Glutamatergic neuron (in vitro differentiated cells): ENCODE measurements at regions not wholly inside any gene's neighbourhood (a gene's known extent, or its start where the extent isn't known, plus 50 kb on each side); places are given as distances from the start of the nearest gene placed in this dataset.

Experiments used
- DNase-seq: peaks from one replicate; pipeline ENCODE4 v3.0.0; 2022
- H3K27ac Mint-ChIP-seq: one replicate; pipeline ENCODE4 v1.8.0; 2020; ENCODE audit warnings: mild to moderate bottlenecking, mixed read lengths, inconsistent platforms; ENCODE audit not compliant: unreplicated experiment
- H3K27me3 Mint-ChIP-seq: one replicate; pipeline ENCODE4 v1.8.0; 2020; ENCODE audit warnings: mild to moderate bottlenecking, moderate library complexity, mixed read lengths, inconsistent platforms; ENCODE audit not compliant: unreplicated experiment
- H3K36me3 Mint-ChIP-seq: one replicate; pipeline ENCODE4 v1.8.0; 2020; ENCODE audit warnings: mild to moderate bottlenecking, mixed read lengths, inconsistent platforms; ENCODE audit not compliant: unreplicated experiment
- H3K4me1 Mint-ChIP-seq: one replicate; pipeline ENCODE4 v1.8.0; 2020; ENCODE audit warnings: mild to moderate bottlenecking, low read depth, mixed read lengths, inconsistent platforms; ENCODE audit not compliant: unreplicated experiment
- H3K4me3 Mint-ChIP-seq: one replicate; pipeline ENCODE4 v1.8.0; 2020; ENCODE audit warnings: mild to moderate bottlenecking, mixed read lengths, inconsistent platforms; ENCODE audit not compliant: unreplicated experiment
- H3K9me3 Mint-ChIP-seq: one replicate; pipeline ENCODE4 v1.8.0; 2020; ENCODE audit warnings: mild to moderate bottlenecking, moderate library complexity, mixed read lengths, inconsistent platforms; ENCODE audit not compliant: unreplicated experiment
- CTCF ChIP-seq: fragments of 200-600 bp; sonication (generic); IDR thresholded peaks from one replicate; pipeline ENCODE4 v1.5.0; 2021; ENCODE audit not compliant: partially characterized antibody, unreplicated experiment

- H3K4me1 Mint-ChIP-seq, result peaks cover 7% of the 10 kb centered on the region
Measured at GRCh38 chr11:95291946-95292345, 60.9 kb upstream of the SESN3 start.

DNA sequence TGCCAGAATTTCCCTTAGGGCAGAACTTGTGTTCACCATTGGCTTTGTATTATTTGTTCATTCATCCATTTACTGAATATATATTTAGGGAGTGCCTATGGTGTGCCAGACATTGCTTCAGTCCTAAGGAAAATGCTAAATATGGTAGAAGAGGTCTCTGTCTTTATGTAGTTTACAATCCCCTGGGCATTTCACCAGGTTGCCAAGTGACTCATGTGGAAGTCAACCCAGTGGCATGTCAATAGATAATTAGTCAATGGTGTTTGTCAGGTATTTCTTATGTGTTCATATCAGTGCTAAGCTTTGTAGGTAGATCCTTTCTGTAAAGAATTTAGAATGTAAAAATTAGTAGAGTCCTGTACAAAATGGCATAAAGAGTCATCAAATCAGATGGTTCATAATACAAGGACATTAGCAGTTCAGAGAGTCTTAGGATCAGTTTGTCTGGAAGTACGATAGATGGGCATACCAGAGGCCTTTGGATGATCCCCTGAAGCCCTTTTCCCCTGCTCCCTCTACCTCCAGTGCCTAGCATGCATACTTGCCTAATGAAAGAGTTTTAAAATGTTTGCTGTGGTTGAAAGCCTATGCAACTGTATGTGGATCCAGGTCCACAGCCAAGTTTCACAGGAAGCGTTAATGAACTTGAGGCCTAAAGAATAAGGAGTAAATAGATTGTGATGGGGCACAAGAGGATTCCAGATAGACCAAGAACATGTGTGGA, 58.5 kb upstream of the SESN3 start:
- no peak overlapping the region for H3K27ac Mint-ChIP-seq
- H3K27me3 Mint-ChIP-seq, result no peaks in the 10 kb centered on the region
- H3K36me3 Mint-ChIP-seq, result no peaks in the 10 kb centered on the region
- TF ChIP-seq CTCF, result no peak
- H3K4me1 Mint-ChIP-seq, result peaks cover 4% of the 10 kb centered on the region
- H3K4me3 Mint-ChIP-seq, result no peak overlapping the region
- no peak for DNase-seq
- no peaks in the 10 kb centered on the region for H3K9me3 Mint-ChIP-seq

More at GRCh38 chr11:95291946-95292345, 60.9 kb upstream of the SESN3 start:
- H3K9me3 Mint-ChIP-seq, result no peaks in the 10 kb centered on the region
- H3K36me3 Mint-ChIP-seq, result no peaks in the 10 kb centered on the region
- no peak overlapping the region for H3K27ac Mint-ChIP-seq
- DNase-seq, result no peak
- TF ChIP-seq CTCF, result no peak
- no peak overlapping the region for H3K4me3 Mint-ChIP-seq
- no peaks in the 10 kb centered on the region for H3K27me3 Mint-ChIP-seq

DNA sequence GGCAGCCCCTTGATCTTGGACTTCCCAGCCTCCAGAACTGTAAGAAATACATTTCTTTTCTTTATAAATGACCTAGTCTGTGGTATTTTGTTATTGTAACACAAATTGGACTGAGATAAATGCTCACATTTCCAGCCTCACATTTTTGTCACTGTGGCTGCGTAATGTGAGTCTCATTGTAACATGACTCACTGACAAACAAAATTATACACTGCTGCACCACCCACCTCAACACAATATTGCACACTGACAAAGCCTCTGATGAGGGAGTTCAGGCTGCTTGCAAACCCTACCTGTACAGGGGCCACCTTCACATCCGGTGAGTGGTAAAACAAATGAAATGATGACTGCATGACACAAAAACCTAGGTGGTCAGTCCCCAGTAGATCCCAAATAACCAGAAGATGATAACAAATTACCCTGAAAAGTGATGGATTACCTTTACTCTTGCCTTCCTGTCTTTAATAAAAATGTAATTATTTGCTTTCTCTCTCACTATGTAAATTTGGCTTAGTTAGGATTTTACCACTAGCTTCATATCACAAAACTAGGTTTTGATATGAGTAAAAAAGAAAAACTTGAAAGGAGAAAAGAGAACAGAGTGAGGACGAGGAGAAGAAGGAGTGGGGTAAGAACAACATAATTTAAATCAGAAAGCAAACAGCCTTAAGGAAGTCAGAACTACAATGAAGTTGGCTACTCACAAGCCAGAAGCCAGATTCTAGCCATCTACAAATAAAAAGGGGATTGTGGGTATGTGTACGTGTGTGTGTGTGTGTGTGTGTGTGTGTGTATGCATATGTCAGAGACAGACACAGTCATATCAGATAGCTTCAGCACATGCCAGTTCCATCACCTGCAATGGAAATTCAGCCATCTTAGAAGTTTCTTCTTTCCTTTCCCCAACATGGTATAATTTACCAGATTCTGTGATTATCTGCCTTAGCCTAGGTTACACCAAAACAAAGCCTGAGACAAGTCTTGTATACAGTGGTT, 53.4 kb upstream of the SESN3 start:
- Mint-ChIP-seq H3K27ac (no peak overlapping the region), H3K9me3 (peaks cover 5% of the 10 kb centered on the region), H3K36me3 (no peaks in the 10 kb centered on the region), H3K27me3 (peaks cover 8% of the 10 kb centered on the region), H3K4me3 (no peak overlapping the region), H3K4me1 (peaks cover 36% of the 10 kb centered on the region)
- TF ChIP-seq CTCF, result no peak
- DNase-seq, result no peak

- no peak overlapping the region for H3K4me3 Mint-ChIP-seq
- H3K36me3 Mint-ChIP-seq, result no peaks in the 10 kb centered on the region
- no peak overlapping the region for H3K27ac Mint-ChIP-seq
- H3K27me3 Mint-ChIP-seq, result peaks cover 8% of the 10 kb centered on the region
- TF ChIP-seq CTCF, result no peak
- peaks cover 5% of the 10 kb centered on the region for H3K9me3 Mint-ChIP-seq
- peaks cover 42% of the 10 kb centered on the region for H3K4me1 Mint-ChIP-seq
- no peak for DNase-seq
Measured at GRCh38 chr11:95283650-95284049, 52.6 kb upstream of the SESN3 start.
